AG09309 (cell line): ENCODE measurements at regions not wholly inside any gene's neighbourhood (a gene's known extent, or its start where the extent isn't known, plus 50 kb on each side); places are given as distances from the start of the nearest gene placed in this dataset.

Experiments
- DNase-seq: peaks from one replicate; pipeline ENCODE4 v3.0.0-alpha.2; 2010; ENCODE audit warnings: low read depth
- H3K4me3 ChIP-seq: 2 replicates; pipeline ENCODE4 v1.5.1; 2011; ENCODE audit warnings: mild to moderate bottlenecking, low read depth, low read length, moderate library complexity; ENCODE audit not compliant: control insufficient read depth
- CTCF ChIP-seq: IDR thresholded peaks from 2 replicates; pipeline ENCODE4 v1.5.1; 2011; ENCODE audit warnings: mild to moderate bottlenecking, low read depth, low read length, inconsistent platforms; ENCODE audit not compliant: insufficient read depth, control insufficient read depth; ENCODE audit errors: missing control alignments

GRCh38 chr13:80100636-80101035 is 240.3 kb downstream of the SPRY2 start:
- no peak overlapping the region for H3K4me3 ChIP-seq
- no peak for DNase-seq
- no peak for TF ChIP-seq CTCF

GRCh38 chr13:80097561-80097960 is 243.4 kb downstream of the SPRY2 start:
- H3K4me3 ChIP-seq, result no peak overlapping the region
- no peak for TF ChIP-seq CTCF
- no peak for DNase-seq

GRCh38 chr13:80096383-80096782 is 244.5 kb downstream of the SPRY2 start:
- no peak for DNase-seq
- TF ChIP-seq CTCF, result no peak
- no peak overlapping the region for H3K4me3 ChIP-seq

GRCh38 chr13:80094526-80094925 is 246.4 kb downstream of the SPRY2 start:
- no peak overlapping the region for H3K4me3 ChIP-seq
- no peak for TF ChIP-seq CTCF
- no peak for DNase-seq

- no peak overlapping the region for H3K4me3 ChIP-seq
- no peak for DNase-seq
- no peak for TF ChIP-seq CTCF
Observed at GRCh38 chr13:80093888-80094287, 247.0 kb downstream of the SPRY2 start.

- DNase-seq, result no peak
- H3K4me3 ChIP-seq, result no peak overlapping the region
- no peak for TF ChIP-seq CTCF
Observed at GRCh38 chr13:80086304-80086721, 254.6 kb downstream of the SPRY2 start.
